Cardiac muscle cell (in vitro differentiated cells and primary cell): ENCODE measurements at regions not wholly inside any gene's neighbourhood (a gene's known extent, or its start where the extent isn't known, plus 50 kb on each side); places are given as distances from the start of the nearest gene placed in this dataset.
"Not testable (repeated sequence)": the region's sequence is repeated elsewhere in the genome, so short reads cannot be mapped to it uniquely, and the experiment has no call there.

Experiments
- DNase-seq, 2 donors: peaks; one replicate each; pipeline versions ENCODE4 v3.0.0 to v3.0.0-alpha.2; 2010 to 2017; ENCODE audit warnings: low read depth in 1 of 2, low spot score in 1 of 2
- H3K27ac ChIP-seq: fragments of 200-600 bp; sonication (generic); 2 replicates; pipeline ENCODE4 v1.5.1; 2016
- H3K27me3 ChIP-seq: fragments of 200-600 bp; sonication (generic); 2 replicates; pipeline ENCODE4 v1.6.0; 2016; ENCODE audit warnings: control low read depth
- H3K36me3 ChIP-seq: fragments of 200-600 bp; sonication (generic); 2 replicates; pipeline ENCODE4 v1.5.1; 2016; ENCODE audit warnings: control low read depth
- H3K4me1 ChIP-seq: fragments of 200-600 bp; sonication (generic); 2 replicates; pipeline ENCODE4 v1.8.1; 2017; ENCODE audit warnings: low read depth, mild to moderate bottlenecking, mixed run types
- H3K4me3 ChIP-seq: fragments of 200-600 bp; sonication (generic); 2 replicates; pipeline ENCODE4 v1.5.1; 2016; ENCODE audit warnings: mild to moderate bottlenecking
- H3K9me3 ChIP-seq: fragments of 200-600 bp; sonication (generic); 2 replicates; pipeline ENCODE4 v1.5.1; 2017; ENCODE audit warnings: low read depth, mild to moderate bottlenecking, control low read depth
- CTCF ChIP-seq: IDR thresholded peaks from 2 replicates; pipeline ENCODE4 v1.5.1; 2012; ENCODE audit warnings: low read depth, mild to moderate bottlenecking, low read length

GRCh38 chr3:732326-732928 lies 360.4 kb upstream of the CNTN6 start:
- no peak for TF ChIP-seq CTCF
- Histone ChIP-seq H3K27me3 (no peaks in the 10 kb centered on the region), H3K4me1 (no peaks in the 10 kb centered on the region), H3K27ac (no peak overlapping the region), H3K36me3 (no peaks in the 10 kb centered on the region), H3K9me3 (no peaks in the 10 kb centered on the region), H3K4me3 (no peak overlapping the region)
- DNase-seq: no peak

DNA sequence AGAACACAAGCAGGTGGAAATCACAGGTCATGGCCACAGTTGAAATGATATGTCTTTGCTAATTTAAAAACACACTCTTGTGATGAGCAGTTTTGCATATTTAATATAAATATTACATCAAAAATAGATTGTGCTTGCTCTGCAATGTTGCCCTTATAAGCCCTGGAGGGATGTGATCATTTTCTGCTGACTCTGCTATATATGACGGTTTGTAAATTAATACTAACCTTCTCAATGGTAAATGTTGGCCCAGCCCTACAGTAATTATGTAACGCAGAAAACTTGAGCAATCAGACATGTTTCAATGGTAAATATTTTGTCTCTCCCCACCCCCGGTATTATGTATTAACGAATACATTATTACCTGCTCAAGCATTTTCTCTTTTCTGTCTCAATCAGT lies 359.5 kb upstream of the CNTN6 start:
- H3K4me1 ChIP-seq: no peaks in the 10 kb centered on the region
- no peak for DNase-seq
- H3K27ac ChIP-seq: no peak overlapping the region
- no peak for TF ChIP-seq CTCF
- H3K27me3 ChIP-seq: no peaks in the 10 kb centered on the region
- H3K4me3 ChIP-seq: no peak overlapping the region
- no peaks in the 10 kb centered on the region for H3K9me3 ChIP-seq
- H3K36me3 ChIP-seq: no peaks in the 10 kb centered on the region

- no peaks in the 10 kb centered on the region for H3K27me3 ChIP-seq
- no peaks in the 10 kb centered on the region for H3K36me3 ChIP-seq
- no peaks in the 10 kb centered on the region for H3K4me1 ChIP-seq
- no peak overlapping the region for H3K27ac ChIP-seq
- H3K4me3 ChIP-seq: no peak overlapping the region
- DNase-seq: no peak
- H3K9me3 ChIP-seq: no peaks in the 10 kb centered on the region
- no peak for TF ChIP-seq CTCF
Measured at GRCh38 chr3:757711-758110, 335.1 kb upstream of the CNTN6 start.

- no peaks in the 10 kb centered on the region for H3K27me3 ChIP-seq
- TF ChIP-seq CTCF: no peak
- no peak overlapping the region for H3K4me3 ChIP-seq
- H3K9me3 ChIP-seq: no peaks in the 10 kb centered on the region
- no peak for DNase-seq
- no peak overlapping the region for H3K27ac ChIP-seq
- no peaks in the 10 kb centered on the region for H3K36me3 ChIP-seq
- H3K4me1 ChIP-seq: no peaks in the 10 kb centered on the region
Measured at GRCh38 chr3:759106-759505, 333.7 kb upstream of the CNTN6 start.

DNA sequence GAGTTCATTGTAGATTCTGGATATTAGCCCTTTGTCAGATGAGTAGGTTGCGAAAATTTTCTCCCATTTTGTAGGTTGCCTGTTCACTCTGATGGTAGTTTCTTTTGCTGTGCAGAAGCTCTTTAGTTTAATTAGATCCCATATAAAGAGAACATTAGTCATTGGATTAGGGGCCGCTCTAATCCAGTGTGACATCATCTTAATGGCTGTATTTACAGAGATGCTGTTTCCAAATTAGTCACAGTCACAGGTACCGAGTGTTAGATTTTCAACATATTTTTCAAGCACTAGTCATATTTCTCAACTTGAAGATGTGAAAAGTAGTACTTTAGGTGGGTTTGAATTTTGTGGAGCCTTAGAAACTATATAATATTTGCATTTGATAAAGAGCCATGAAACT lies 319.4 kb upstream of the CNTN6 start:
- not testable (repeated sequence) for H3K27ac ChIP-seq, H3K27me3 ChIP-seq, H3K9me3 ChIP-seq, H3K4me3 ChIP-seq, DNase-seq, H3K36me3 ChIP-seq, H3K4me1 ChIP-seq

DNA sequence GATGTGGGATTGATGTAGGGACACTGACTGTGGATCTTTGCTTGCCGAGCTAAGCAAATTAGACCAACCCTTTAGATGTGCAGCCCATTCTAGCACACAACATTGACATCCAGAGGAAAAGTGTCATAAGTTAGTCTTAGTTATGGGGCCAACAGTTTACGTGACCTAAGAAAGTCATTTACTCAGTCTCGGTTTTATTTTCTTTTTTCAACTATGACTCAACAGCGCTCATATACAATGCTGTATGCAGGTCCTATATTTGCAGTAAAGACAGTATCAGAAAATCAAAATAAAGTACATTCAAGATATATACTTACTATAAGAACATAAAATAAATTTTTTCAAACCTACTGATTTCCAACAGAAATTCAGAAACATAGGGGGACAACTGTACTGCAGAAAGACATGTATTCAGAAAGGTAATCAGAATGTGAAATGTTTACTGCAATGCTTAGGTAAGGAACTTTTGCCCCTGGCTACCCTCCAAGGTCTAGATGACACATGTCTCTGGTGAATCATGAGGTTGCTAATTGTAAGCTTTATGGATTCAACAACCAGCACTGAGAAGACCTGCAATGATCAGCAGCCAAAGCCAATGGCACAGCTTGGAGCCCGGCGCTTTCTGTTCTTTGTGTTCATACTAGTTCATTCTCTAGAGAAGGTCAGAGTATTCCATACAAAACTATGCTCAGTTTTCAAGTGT lies 317.5 kb upstream of the CNTN6 start:
- H3K9me3 ChIP-seq: no peaks in the 10 kb centered on the region
- H3K27ac ChIP-seq: no peak overlapping the region
- no peaks in the 10 kb centered on the region for H3K27me3 ChIP-seq
- no peaks in the 10 kb centered on the region for H3K4me1 ChIP-seq
- DNase-seq: no peak
- no peak overlapping the region for H3K4me3 ChIP-seq
- no peak for TF ChIP-seq CTCF
- no peaks in the 10 kb centered on the region for H3K36me3 ChIP-seq
